ENCODE measurements at regions not wholly inside any gene's neighbourhood (a gene's known extent, or its start where the extent isn't known, plus 50 kb on each side); places are given as distances from the start of the nearest gene placed in this dataset.

- peak overlapping the region in 3 of 4 donors; percentile 3 to 22 (median 7) for H3K27ac ChIP-seq
- intact Hi-C loops (cut with DNase I), result no loop called here
- H3K4me1 ChIP-seq, result peaks cover 16 to 18% (median 17%) of the 10 kb centered on the region in 3 donors
- H3K9me3 ChIP-seq, result no peaks in the 10 kb centered on the region
- DNase-seq, result no peak
- FAIRE-seq, result no peak
- no peak for TF ChIP-seq CTCF (IDR thresholded peaks at IDR 0.05)
- H3K36me3 ChIP-seq, result no peaks in the 10 kb centered on the region
- 58 to 81% methylated on average over 4 of the region's 4 CpGs for WGBS, 2 donors
- no peaks in the 10 kb centered on the region for H3K27me3 ChIP-seq
- peak; percentile 43 to 82 (median 54) for ATAC-seq
- H3K4me3 ChIP-seq, result no peak overlapping the region
Measured at GRCh38 chr16:27617665-27618064, 67.7 kb downstream of the KATNIP start.

- Histone ChIP-seq H3K4me1 (peaks cover 16 to 18% (median 17%) of the 10 kb centered on the region in 3 donors), H3K36me3 (no peaks in the 10 kb centered on the region), H3K27ac (peak overlapping the region in 3 of 4 donors; percentile 3 to 22 (median 7)), H3K9me3 (no peaks in the 10 kb centered on the region), H3K4me3 (no peak overlapping the region), H3K27me3 (no peaks in the 10 kb centered on the region)
- intact Hi-C loops (cut with DNase I), result no loop called here
- no peak for TF ChIP-seq CTCF (IDR thresholded peaks at IDR 0.05)
- 40 to 49% methylated on average over 15 of the region's 15 CpGs for WGBS, 2 donors
- ATAC-seq (peak in 3 of 4 donors; percentile 62 to 89 (median 70)), DNase-seq (no peak), FAIRE-seq (no peak)
Measured at GRCh38 chr16:27618165-27618564, 68.2 kb downstream of the KATNIP start.

- DNase-seq, result no peak
- WGBS, 2 donors, result 33 to 36% methylated on average over 7 of the region's 7 CpGs
- intact Hi-C loops (cut with DNase I), result no loop called here
- peaks cover 16 to 18% (median 17%) of the 10 kb centered on the region in 3 donors for H3K4me1 ChIP-seq
- TF ChIP-seq CTCF (IDR thresholded peaks at IDR 0.05), result no peak
- H3K36me3 ChIP-seq, result no peaks in the 10 kb centered on the region
- H3K9me3 ChIP-seq, result no peaks in the 10 kb centered on the region
- ATAC-seq, result peak; percentile 49 to 79 (median 68)
- no peak overlapping the region for H3K4me3 ChIP-seq
- no peak for FAIRE-seq
- H3K27me3 ChIP-seq, result no peaks in the 10 kb centered on the region
- peak overlapping the region in 3 of 4 donors; percentile 7 to 33 (median 14) for H3K27ac ChIP-seq
Measured at GRCh38 chr16:27618606-27619327, 68.8 kb downstream of the KATNIP start.

GRCh38 chr16:27620541-27620940 lies 70.6 kb downstream of the KATNIP start:
- no peak for FAIRE-seq
- peaks cover 16 to 25% (median 22%) of the 10 kb centered on the region in 3 donors for H3K4me1 ChIP-seq
- intact Hi-C loops (cut with DNase I), result no loop called here

More at GRCh38 chr16:27620541-27620940, 70.6 kb downstream of the KATNIP start:
- Histone ChIP-seq H3K4me3 (no peak overlapping the region), H3K27me3 (no peaks in the 10 kb centered on the region), H3K9me3 (no peaks in the 10 kb centered on the region), H3K36me3 (no peaks in the 10 kb centered on the region), H3K27ac (no peak overlapping the region)
- no peak for DNase-seq
- TF ChIP-seq CTCF (IDR thresholded peaks at IDR 0.05), result no peak
- no peak for ATAC-seq
- WGBS, 2 donors, result 80 to 81% methylated on average over 4 of the region's 4 CpGs
